A549 (cell line): ENCODE measurements at regions not wholly inside any gene's neighbourhood (a gene's known extent, or its start where the extent isn't known, plus 50 kb on each side); places are given as distances from the start of the nearest gene placed in this dataset.

Source experiments
- CEBPB ChIP-seq, 2 experiments: fragments of >200 bp in 1 of 2; sonication (Bioruptor Twin) in 1 of 2; formaldehyde crosslinking in 1 of 2; IDR thresholded peaks; 2 replicates each; pipeline ENCODE4 v1.6.1; 2012 to 2016
- CHD2 ChIP-seq: fragments of 150-350 bp; IDR thresholded peaks from 2 replicates; pipeline ENCODE4 v1.6.1; 2014; ENCODE audit warnings: low read length; ENCODE audit not compliant: partially characterized antibody
- CTCF ChIP-seq: fragments of >200 bp; sonication (Bioruptor Twin); formaldehyde crosslinking; IDR thresholded peaks from 3 replicates; pipeline ENCODE4 v1.5.1; 2016
- EP300 ChIP-seq, 2 experiments: fragments of >200 bp; sonication (Bioruptor Twin); formaldehyde crosslinking; IDR thresholded peaks; 2 replicates in 1 of 2; 3 replicates in 1 of 2; pipeline ENCODE4 v1.6.1; 2016 to 2017
- HDAC2 ChIP-seq: fragments of 200-600 bp; sonication (generic); IDR thresholded peaks from 2 replicates; pipeline ENCODE4 v1.6.1; 2016
- HOXA7 ChIP-seq: fragments of 250-450 bp; sonication (Bioruptor Pico); IDR thresholded peaks from 2 replicates; pipeline ENCODE4 v1.5.0; 2020; ENCODE audit warnings: mild to moderate bottlenecking, moderate library complexity
- KDM1A ChIP-seq: fragments of 200-600 bp; sonication (generic); IDR thresholded peaks from 2 replicates; pipeline ENCODE4 v1.6.1; 2016; ENCODE audit warnings: low read depth, mild to moderate bottlenecking
- MAZ ChIP-seq: fragments of 150-350 bp; IDR thresholded peaks from 2 replicates; pipeline ENCODE4 v1.6.1; 2014; ENCODE audit warnings: antibody characterized with exemption, low read depth, low read length, borderline replicate concordance
- MYC ChIP-seq: IDR thresholded peaks from 2 replicates; pipeline ENCODE4 v1.6.1; 2012; ENCODE audit warnings: mild to moderate bottlenecking, inconsistent platforms, low read length, improper control_type of control experiment, borderline replicate concordance
- POLR2A ChIP-seq: IDR thresholded peaks from 2 replicates; pipeline ENCODE4 v1.6.1; 2012; ENCODE audit warnings: mild to moderate bottlenecking, low read length
- POLR2AphosphoS2 ChIP-seq: conservative IDR thresholded peaks from 2 replicates; pipeline ENCODE4 v1.6.1; 2012; ENCODE audit warnings: low read length, improper control_type of control experiment, inconsistent platforms
- RAD21 ChIP-seq, 2 experiments: fragments of >200 bp in 1 of 2; sonication (Bioruptor Twin) in 1 of 2; formaldehyde crosslinking in 1 of 2; IDR thresholded peaks in 1 of 2; conservative IDR thresholded peaks in 1 of 2; 2 replicates in 1 of 2; 3 replicates in 1 of 2; pipeline ENCODE4 v1.6.1; 2012 to 2018; ENCODE audit warnings: inconsistent platforms in 1 of 2
- RNF2 ChIP-seq: fragments of 200-600 bp; sonication (generic); IDR thresholded peaks from 2 replicates; pipeline ENCODE4 v1.6.1; 2016; ENCODE audit warnings: low read depth, mild to moderate bottlenecking, antibody characterized with exemption, moderate library complexity, borderline replicate concordance

GRCh38 chr15:85947936-85948335 is 131.7 kb upstream of the AGBL1 start:
- TF ChIP-seq CTCF, result no peak
- no peak for TF ChIP-seq EP300 (IDR thresholded peaks at IDR 0.05)
- no peak for TF ChIP-seq RAD21 (conservative IDR thresholded peaks at IDR 0.05 in 1 of 2, IDR thresholded peaks at IDR 0.05 in 1 of 2)
- TF ChIP-seq HDAC2, result no peak
- no peak for TF ChIP-seq POLR2A
- no peak for TF ChIP-seq POLR2AphosphoS2
- TF ChIP-seq RNF2, result no peak
- TF ChIP-seq KDM1A, result no peak
- no peak for TF ChIP-seq CEBPB (IDR thresholded peaks at IDR 0.05)
- TF ChIP-seq MYC, result no peak
- no peak for TF ChIP-seq HOXA7 (CRISPR knock-in tag)
- no peak for TF ChIP-seq MAZ
- no peak for TF ChIP-seq CHD2
